Right lobe of liver (tissue), 4 donors: ENCODE measurements at regions not wholly inside any gene's neighbourhood (a gene's known extent, or its start where the extent isn't known, plus 50 kb on each side); places are given as distances from the start of the nearest gene placed in this dataset.

Experiments used
- CTCF ChIP-seq, 4 donors: fragments of 200-600 bp in 3 of 4; fragments of 450-650 bp in 1 of 4; IDR thresholded peaks; one replicate each; pipeline versions ENCODE4 v1.5.1 to v1.8.0; 2016 to 2022; ENCODE audit warnings: antibody characterized with exemption in 4 of 4, mild to moderate bottlenecking in 2 of 4
- POLR2A ChIP-seq: fragments of 450-650 bp; IDR thresholded peaks from one replicate; pipeline ENCODE4 v1.6.1; 2017; ENCODE audit warnings: antibody characterized with exemption, mild to moderate bottlenecking
- donor health status: DM: no; HTN: no; CAD: no.
- donor health status: DM: no; HTN: no; CAD: no.
- donor health status: DM: no; HTN: yes; CAD: no.

GRCh38 chr7:124089621-124090020, 56.8 kb upstream of the TMEM229A start:
- TF ChIP-seq CTCF (IDR thresholded peaks at IDR 0.05) (no peak), POLR2A (no peak)
